Neural cell (in vitro differentiated cells): ENCODE measurements at regions not wholly inside any gene's neighbourhood (a gene's known extent, or its start where the extent isn't known, plus 50 kb on each side); places are given as distances from the start of the nearest gene placed in this dataset.

Experiments used
- H2AFZ ChIP-seq: fragments of 200-600, 300-800 bp; sonication (generic), shearing (Covaris generic); 2 replicates; pipeline ENCODE4 v1.6.0; 2014; ENCODE audit warnings: low read depth, mild to moderate bottlenecking, antibody characterized with exemption, low read length, moderate library complexity
- H3F3A ChIP-seq: fragments of 200-600 bp; shearing (Covaris generic); 2 replicates; pipeline ENCODE4 v1.6.1; 2016; ENCODE audit warnings: mild to moderate bottlenecking, moderate library complexity, mixed read lengths, antibody characterized with exemption, low read length; ENCODE audit not compliant: insufficient read depth, poor library complexity, severe bottlenecking
- H3K27ac ChIP-seq: fragments of 200-600, 300-800 bp; sonication (generic), shearing (Covaris generic); 2 replicates; pipeline ENCODE4 v1.5.1; 2014; ENCODE audit warnings: mild to moderate bottlenecking, low read length, moderate library complexity
- H3K27me3 ChIP-seq: fragments of 300-800, 200-600 bp; sonication (generic), shearing (Covaris generic); 2 replicates; pipeline ENCODE4 v1.6.0; 2014; ENCODE audit warnings: mild to moderate bottlenecking, low read depth, low read length, moderate library complexity; ENCODE audit not compliant: insufficient read depth
- H3K36me3 ChIP-seq: fragments of 300-800, 200-600 bp; sonication (generic), shearing (Covaris generic); 2 replicates; pipeline ENCODE4 v1.5.1; 2014; ENCODE audit warnings: mild to moderate bottlenecking, antibody characterized with exemption, low read length, moderate library complexity; ENCODE audit not compliant: insufficient read depth
- H3K4me2 ChIP-seq: fragments of 300-800, 200-600 bp; sonication (generic), shearing (Covaris generic); 2 replicates; pipeline ENCODE4 v1.6.0; 2014; ENCODE audit warnings: mild to moderate bottlenecking, low read length
- H3K4me3 ChIP-seq: fragments of 300-800, 200-600 bp; sonication (generic), shearing (Covaris generic); 2 replicates; pipeline ENCODE4 v1.5.1; 2014; ENCODE audit warnings: mild to moderate bottlenecking, low read length, moderate library complexity
- H3K79me2 ChIP-seq: fragments of 200-600 bp; shearing (Covaris generic); replicated peaks from 2 replicates; pipeline ENCODE4 v1.6.0; 2014; ENCODE audit warnings: mild to moderate bottlenecking, low read length, moderate library complexity; ENCODE audit not compliant: insufficient read depth
- H3K9ac ChIP-seq: fragments of 300-800, 200-600 bp; sonication (generic), shearing (Covaris generic); 2 replicates; pipeline ENCODE4 v1.6.1; 2016; ENCODE audit warnings: mild to moderate bottlenecking, low read length, mixed read lengths
- H3K9me2 ChIP-seq: fragments of 200-600 bp; shearing (Covaris generic); 2 replicates; pipeline ENCODE4 v1.6.1; 2016; ENCODE audit warnings: mild to moderate bottlenecking, low read length, mixed read lengths; ENCODE audit not compliant: insufficient read depth
- H3K9me3 ChIP-seq: fragments of 200-600, 300-800 bp; sonication (generic), shearing (Covaris generic); 2 replicates; pipeline ENCODE4 v1.6.1; 2016; ENCODE audit warnings: mild to moderate bottlenecking, mixed run types, low read length, moderate library complexity, mixed read lengths
- H4K20me1 ChIP-seq: fragments of 200-600 bp; shearing (Covaris generic); 2 replicates; pipeline ENCODE4 v1.6.1; 2016; ENCODE audit warnings: mild to moderate bottlenecking, mixed run types; ENCODE audit not compliant: insufficient read depth
- EP300 ChIP-seq: fragments of 450-650 bp; conservative IDR thresholded peaks from 2 replicates; pipeline ENCODE4 v1.6.1; 2014; ENCODE audit warnings: antibody characterized with exemption, mild to moderate bottlenecking, moderate library complexity; ENCODE audit not compliant: poor library complexity, severe bottlenecking
- EZH2 ChIP-seq: fragments of 200-600, 300-800 bp; shearing (Covaris generic), sonication (generic); IDR thresholded peaks from 2 replicates; pipeline ENCODE4 v1.6.1; 2014; ENCODE audit warnings: antibody characterized with exemption, low read length, borderline replicate concordance, mild to moderate bottlenecking; ENCODE audit not compliant: insufficient read depth, poor library complexity, severe bottlenecking
- MXI1 ChIP-seq: fragments of 450-650 bp; conservative IDR thresholded peaks from 2 replicates; pipeline ENCODE4 v1.6.1; 2014; ENCODE audit warnings: antibody characterized with exemption, mild to moderate bottlenecking; ENCODE audit not compliant: poor library complexity, severe bottlenecking
- POLR2AphosphoS5 ChIP-seq: IDR thresholded peaks from 2 replicates; pipeline ENCODE4 v1.6.1; 2012
- RAD21 ChIP-seq: fragments of 450-650 bp; conservative IDR thresholded peaks from 2 replicates; pipeline ENCODE4 v1.6.1; 2014; ENCODE audit warnings: antibody characterized with exemption, mild to moderate bottlenecking, moderate library complexity
- SMC3 ChIP-seq: fragments of 450-650 bp; conservative IDR thresholded peaks from 2 replicates; pipeline ENCODE4 v1.6.1; 2014; ENCODE audit warnings: antibody characterized with exemption, mild to moderate bottlenecking, moderate library complexity; ENCODE audit not compliant: poor library complexity
- TAF1 ChIP-seq: IDR thresholded peaks from 2 replicates; pipeline ENCODE4 v1.6.1; 2012; ENCODE audit warnings: low read depth
- TF ChIP-seq, protein P1 (sequence below): fragments of 450-650 bp; IDR thresholded peaks from 2 replicates; pipeline ENCODE4 v1.5.1; 2014; ENCODE audit warnings: antibody characterized with exemption, mild to moderate bottlenecking, moderate library complexity; ENCODE audit not compliant: poor library complexity, severe bottlenecking
- TF ChIP-seq, protein P2 (sequence below): IDR thresholded peaks from 2 replicates; pipeline ENCODE4 v1.6.1; 2012; ENCODE audit warnings: borderline replicate concordance

DNA sequence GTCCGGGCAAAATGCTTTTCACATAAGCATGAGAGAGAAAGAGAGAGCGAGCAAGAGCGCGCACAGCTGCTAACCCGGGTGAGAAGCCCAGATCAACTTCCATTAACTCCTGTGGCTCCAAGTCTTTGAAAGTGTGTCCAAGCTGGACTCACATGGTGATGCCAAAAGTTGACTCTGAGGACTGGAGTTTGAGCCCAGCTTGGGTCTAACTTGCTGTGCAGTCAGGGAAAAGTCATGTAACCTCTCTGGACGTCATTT, 357.2 kb upstream of the SULF2 start:
- Histone ChIP-seq H3K4me3 (peak overlapping the region; percentile 42), H3K27ac (peak overlapping the region; percentile 71), H3K9me2 (no peaks in the 10 kb centered on the region), H3K9me3 (peaks cover 4% of the 10 kb centered on the region), H3K79me2 (no peaks in the 10 kb centered on the region), H3K4me2 (peak overlapping the region; percentile 28), H3F3A (peaks cover 16% of the 10 kb centered on the region), H3K27me3 (no peaks in the 10 kb centered on the region), H3K9ac (peak overlapping the region; percentile 34), H2AFZ (no peak overlapping the region), H3K36me3 (no peaks in the 10 kb centered on the region), H4K20me1 (no peaks in the 10 kb centered on the region)
- TF ChIP-seq MXI1, result peak; percentile 16
- TF ChIP-seq EP300, result no peak
- TF ChIP-seq RAD21, result peak; percentile 18

DNA sequence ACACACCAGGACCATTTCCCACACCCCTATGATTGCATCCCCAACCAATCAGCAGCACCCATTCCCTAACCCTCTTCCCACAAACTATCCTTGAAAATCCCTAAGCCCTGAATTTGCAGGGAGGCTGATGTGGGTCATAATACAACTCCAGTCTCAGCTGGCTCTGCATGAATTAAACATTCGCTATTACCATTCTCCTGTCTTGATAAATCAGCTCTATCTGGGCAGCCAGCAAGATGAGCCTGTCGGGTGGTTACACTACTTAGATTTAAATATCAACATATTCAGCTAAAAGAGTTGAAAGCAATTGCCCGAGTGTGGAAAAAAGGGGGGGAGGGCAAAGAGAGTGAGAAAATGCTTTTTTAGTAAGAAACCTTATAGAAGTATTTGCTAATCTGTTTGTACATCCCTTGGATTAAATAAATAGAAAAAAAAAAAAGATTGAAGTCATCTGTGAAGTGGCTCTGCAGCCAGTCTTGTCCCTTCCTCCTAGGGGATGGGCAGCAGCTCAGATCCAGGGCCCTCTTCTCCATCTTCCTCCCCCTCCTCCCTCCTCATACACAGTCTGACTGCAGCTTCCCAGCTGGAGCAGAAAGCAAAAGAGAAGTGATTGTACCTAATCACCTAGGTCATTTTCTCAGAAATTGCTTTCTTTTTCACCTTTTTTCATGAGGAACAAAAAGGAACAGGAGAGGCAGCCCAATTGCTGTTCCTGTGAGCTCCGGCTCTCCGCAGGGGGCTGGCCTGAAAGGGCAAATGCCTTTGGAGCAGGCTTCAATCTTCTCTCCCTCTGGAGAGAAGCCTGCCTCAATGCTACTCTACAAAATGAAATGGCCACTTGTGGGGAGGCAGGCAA, 356.6 kb upstream of the SULF2 start:
- Histone ChIP-seq H3K79me2 (no peaks in the 10 kb centered on the region), H3K27me3 (no peaks in the 10 kb centered on the region), H3K9me2 (no peaks in the 10 kb centered on the region), H4K20me1 (no peaks in the 10 kb centered on the region), H3K36me3 (no peaks in the 10 kb centered on the region), H2AFZ (no peak overlapping the region), H3F3A (peaks cover 16% of the 10 kb centered on the region), H3K4me3 (peak overlapping the region; percentile 42), H3K9me3 (peaks cover 4% of the 10 kb centered on the region), H3K27ac (peak overlapping the region; percentile 71), H3K9ac (peak overlapping the region; percentile 34), H3K4me2 (peak overlapping the region; percentile 28)
- TF ChIP-seq TAF1 (no peak), RAD21 (peak; percentile 37), EP300 (peak; percentile 17), EZH2 (no peak), MXI1 (peak; percentile 23), POLR2AphosphoS5 (peak; percentile 17), SMC3 (peak; percentile 49)
- TF ChIP-seq, protein P1, sequence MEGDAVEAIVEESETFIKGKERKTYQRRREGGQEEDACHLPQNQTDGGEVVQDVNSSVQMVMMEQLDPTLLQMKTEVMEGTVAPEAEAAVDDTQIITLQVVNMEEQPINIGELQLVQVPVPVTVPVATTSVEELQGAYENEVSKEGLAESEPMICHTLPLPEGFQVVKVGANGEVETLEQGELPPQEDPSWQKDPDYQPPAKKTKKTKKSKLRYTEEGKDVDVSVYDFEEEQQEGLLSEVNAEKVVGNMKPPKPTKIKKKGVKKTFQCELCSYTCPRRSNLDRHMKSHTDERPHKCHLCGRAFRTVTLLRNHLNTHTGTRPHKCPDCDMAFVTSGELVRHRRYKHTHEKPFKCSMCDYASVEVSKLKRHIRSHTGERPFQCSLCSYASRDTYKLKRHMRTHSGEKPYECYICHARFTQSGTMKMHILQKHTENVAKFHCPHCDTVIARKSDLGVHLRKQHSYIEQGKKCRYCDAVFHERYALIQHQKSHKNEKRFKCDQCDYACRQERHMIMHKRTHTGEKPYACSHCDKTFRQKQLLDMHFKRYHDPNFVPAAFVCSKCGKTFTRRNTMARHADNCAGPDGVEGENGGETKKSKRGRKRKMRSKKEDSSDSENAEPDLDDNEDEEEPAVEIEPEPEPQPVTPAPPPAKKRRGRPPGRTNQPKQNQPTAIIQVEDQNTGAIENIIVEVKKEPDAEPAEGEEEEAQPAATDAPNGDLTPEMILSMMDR, result no peak
- TF ChIP-seq, protein P2, sequence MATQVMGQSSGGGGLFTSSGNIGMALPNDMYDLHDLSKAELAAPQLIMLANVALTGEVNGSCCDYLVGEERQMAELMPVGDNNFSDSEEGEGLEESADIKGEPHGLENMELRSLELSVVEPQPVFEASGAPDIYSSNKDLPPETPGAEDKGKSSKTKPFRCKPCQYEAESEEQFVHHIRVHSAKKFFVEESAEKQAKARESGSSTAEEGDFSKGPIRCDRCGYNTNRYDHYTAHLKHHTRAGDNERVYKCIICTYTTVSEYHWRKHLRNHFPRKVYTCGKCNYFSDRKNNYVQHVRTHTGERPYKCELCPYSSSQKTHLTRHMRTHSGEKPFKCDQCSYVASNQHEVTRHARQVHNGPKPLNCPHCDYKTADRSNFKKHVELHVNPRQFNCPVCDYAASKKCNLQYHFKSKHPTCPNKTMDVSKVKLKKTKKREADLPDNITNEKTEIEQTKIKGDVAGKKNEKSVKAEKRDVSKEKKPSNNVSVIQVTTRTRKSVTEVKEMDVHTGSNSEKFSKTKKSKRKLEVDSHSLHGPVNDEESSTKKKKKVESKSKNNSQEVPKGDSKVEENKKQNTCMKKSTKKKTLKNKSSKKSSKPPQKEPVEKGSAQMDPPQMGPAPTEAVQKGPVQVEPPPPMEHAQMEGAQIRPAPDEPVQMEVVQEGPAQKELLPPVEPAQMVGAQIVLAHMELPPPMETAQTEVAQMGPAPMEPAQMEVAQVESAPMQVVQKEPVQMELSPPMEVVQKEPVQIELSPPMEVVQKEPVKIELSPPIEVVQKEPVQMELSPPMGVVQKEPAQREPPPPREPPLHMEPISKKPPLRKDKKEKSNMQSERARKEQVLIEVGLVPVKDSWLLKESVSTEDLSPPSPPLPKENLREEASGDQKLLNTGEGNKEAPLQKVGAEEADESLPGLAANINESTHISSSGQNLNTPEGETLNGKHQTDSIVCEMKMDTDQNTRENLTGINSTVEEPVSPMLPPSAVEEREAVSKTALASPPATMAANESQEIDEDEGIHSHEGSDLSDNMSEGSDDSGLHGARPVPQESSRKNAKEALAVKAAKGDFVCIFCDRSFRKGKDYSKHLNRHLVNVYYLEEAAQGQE, result peak; percentile 46
